ENCODE measurements at regions not wholly inside any gene's neighbourhood (a gene's known extent, or its start where the extent isn't known, plus 50 kb on each side); places are given as distances from the start of the nearest gene placed in this dataset.

GRCh38 chr1:178020968-178021640 lies 51.2 kb upstream of the SEC16B start:
- H2AFZ ChIP-seq (ENCODE audit: low read depth, low read length): no peak overlapping the region
- no peaks in the 10 kb centered on the region for H3K27me3 ChIP-seq (ENCODE audit: insufficient read depth, low read depth, low read length)
- H3F3A ChIP-seq (ENCODE audit: insufficient read depth, low read length, poor library complexity, severe bottlenecking): no peaks in the 10 kb centered on the region
- TF ChIP-seq EP300 (conservative IDR thresholded peaks at IDR 0.05; ENCODE audit: poor library complexity, severe bottlenecking) (no peak), EZH2 (IDR thresholded peaks at IDR 0.05; ENCODE audit: borderline replicate concordance, insufficient read depth, low read length, poor library complexity, severe bottlenecking) (no peak), MXI1 (conservative IDR thresholded peaks at IDR 0.05; ENCODE audit: poor library complexity, severe bottlenecking) (no peak), RAD21 (conservative IDR thresholded peaks at IDR 0.05) (no peak), SMC3 (conservative IDR thresholded peaks at IDR 0.05; ENCODE audit: poor library complexity) (no peak), POLR2AphosphoS5 (IDR thresholded peaks at IDR 0.05) (no peak)
- peaks cover 3% of the 10 kb centered on the region for H3K9me3 ChIP-seq (ENCODE audit: low read length)
- no peak overlapping the region for H3K4me3 ChIP-seq (ENCODE audit: low read length)
- H4K20me1 ChIP-seq (ENCODE audit: insufficient read depth): no peaks in the 10 kb centered on the region
- H3K4me2 ChIP-seq (ENCODE audit: low read length): no peak overlapping the region
- no peaks in the 10 kb centered on the region for H3K36me3 ChIP-seq (ENCODE audit: insufficient read depth, low read length)
- no peaks in the 10 kb centered on the region for H3K79me2 ChIP-seq (replicated peaks; ENCODE audit: insufficient read depth, low read length)
- no peak overlapping the region for H3K9ac ChIP-seq (ENCODE audit: low read length)
- H3K9me2 ChIP-seq (ENCODE audit: insufficient read depth, low read length): no peaks in the 10 kb centered on the region
- H3K27ac ChIP-seq (ENCODE audit: low read length): no peak overlapping the region

GRCh38 chr1:178021950-178022349 lies 52.1 kb upstream of the SEC16B start:
- H3K36me3 ChIP-seq (ENCODE audit: insufficient read depth, low read length): no peaks in the 10 kb centered on the region
- no peaks in the 10 kb centered on the region for H3F3A ChIP-seq (ENCODE audit: insufficient read depth, low read length, poor library complexity, severe bottlenecking)
- no peak overlapping the region for H3K4me2 ChIP-seq (ENCODE audit: low read length)
- H3K27me3 ChIP-seq (ENCODE audit: insufficient read depth, low read depth, low read length): no peaks in the 10 kb centered on the region
- no peak overlapping the region for H3K27ac ChIP-seq (ENCODE audit: low read length)
- H3K9me2 ChIP-seq (ENCODE audit: insufficient read depth, low read length): no peaks in the 10 kb centered on the region
- H3K9ac ChIP-seq (ENCODE audit: low read length): no peak overlapping the region
- TF ChIP-seq RAD21 (conservative IDR thresholded peaks at IDR 0.05): no peak
- TF ChIP-seq EP300 (conservative IDR thresholded peaks at IDR 0.05; ENCODE audit: poor library complexity, severe bottlenecking): no peak
- no peak for TF ChIP-seq MXI1 (conservative IDR thresholded peaks at IDR 0.05; ENCODE audit: poor library complexity, severe bottlenecking)
- no peak for TF ChIP-seq POLR2AphosphoS5 (IDR thresholded peaks at IDR 0.05)
- TF ChIP-seq REST (IDR thresholded peaks at IDR 0.05; ENCODE audit: borderline replicate concordance): no peak
- no peak for TF ChIP-seq EZH2 (IDR thresholded peaks at IDR 0.05; ENCODE audit: borderline replicate concordance, insufficient read depth, low read length, poor library complexity, severe bottlenecking)
- TF ChIP-seq TAF1 (IDR thresholded peaks at IDR 0.05; ENCODE audit: low read depth): no peak
- TF ChIP-seq SMC3 (conservative IDR thresholded peaks at IDR 0.05; ENCODE audit: poor library complexity): no peak
- no peak for TF ChIP-seq CTCF (IDR thresholded peaks at IDR 0.05; ENCODE audit: poor library complexity, severe bottlenecking)
- no peak overlapping the region for H2AFZ ChIP-seq (ENCODE audit: low read depth, low read length)
- peaks cover 3% of the 10 kb centered on the region for H3K9me3 ChIP-seq (ENCODE audit: low read length)
- no peaks in the 10 kb centered on the region for H3K79me2 ChIP-seq (replicated peaks; ENCODE audit: insufficient read depth, low read length)
- no peaks in the 10 kb centered on the region for H4K20me1 ChIP-seq (ENCODE audit: insufficient read depth)
- H3K4me3 ChIP-seq (ENCODE audit: low read length): no peak overlapping the region
